ENCODE measurements at regions not wholly inside any gene's neighbourhood (a gene's known extent, or its start where the extent isn't known, plus 50 kb on each side); places are given as distances from the start of the nearest gene placed in this dataset.
"Not testable (repeated sequence)": the region's sequence is repeated elsewhere in the genome, so short reads cannot be mapped to it uniquely, and the experiment has no call there.

- FAIRE-seq (no peak), DNase-seq (ENCODE audit: low spot score) (no peak)
Measured at GRCh38 chr16:79909571-79909970, 309.0 kb upstream of the MAF start.

GRCh38 chr16:79903471-79903870 is 302.9 kb upstream of the MAF start:
- no peak for FAIRE-seq
- DNase-seq (ENCODE audit: low spot score): no peak

- no peak for FAIRE-seq
- no peak for DNase-seq (ENCODE audit: low spot score)
Measured at GRCh38 chr16:79902351-79902750, 301.8 kb upstream of the MAF start.

- FAIRE-seq: no peak
- no peak for DNase-seq (ENCODE audit: low spot score)
Measured at GRCh38 chr16:79901522-79901921, 301.0 kb upstream of the MAF start.

- no peak for DNase-seq (ENCODE audit: low spot score)
- FAIRE-seq: no peak
Measured at GRCh38 chr16:79899716-79900115, 299.2 kb upstream of the MAF start.

- DNase-seq (ENCODE audit: low spot score) (no peak), FAIRE-seq (no peak)
Measured at GRCh38 chr16:79899316-79899715, 298.8 kb upstream of the MAF start.

GRCh38 chr16:79898703-79899102 is 298.2 kb upstream of the MAF start:
- no peak for FAIRE-seq

GRCh38 chr16:79897453-79898146 is 297.1 kb upstream of the MAF start:
- DNase-seq (ENCODE audit: low spot score) (no peak), FAIRE-seq (no peak)

More at GRCh38 chr16:79898703-79899102, 298.2 kb upstream of the MAF start:
- DNase-seq (ENCODE audit: low spot score): no peak

GRCh38 chr16:79897104-79897452 is 296.5 kb upstream of the MAF start:
- DNase-seq (ENCODE audit: low spot score): no peak
- FAIRE-seq: no peak

- FAIRE-seq (no peak), DNase-seq (ENCODE audit: low spot score) (no peak)
Measured at GRCh38 chr16:79895917-79896203, 295.3 kb upstream of the MAF start.

- DNase-seq (ENCODE audit: low spot score): no peak
- no peak for FAIRE-seq
Measured at GRCh38 chr16:79895053-79895916, 294.7 kb upstream of the MAF start.

GRCh38 chr16:79893445-79893844 is 292.9 kb upstream of the MAF start:
- DNase-seq (ENCODE audit: low spot score): no peak
- no peak for FAIRE-seq

GRCh38 chr16:79892278-79892677 is 291.7 kb upstream of the MAF start:
- FAIRE-seq (peak; percentile 32), DNase-seq (ENCODE audit: low spot score) (no peak)

GRCh38 chr16:79891458-79891857 is 290.9 kb upstream of the MAF start:
- FAIRE-seq (no peak), DNase-seq (ENCODE audit: low spot score) (no peak)

- DNase-seq (ENCODE audit: low spot score) (peak; percentile 17), FAIRE-seq (no peak)
Measured at GRCh38 chr16:79887541-79888540, 287.3 kb upstream of the MAF start.

- DNase-seq (ENCODE audit: low spot score): no peak
- FAIRE-seq: no peak
Measured at GRCh38 chr16:79885320-79885719, 284.8 kb upstream of the MAF start.

- DNase-seq (ENCODE audit: low spot score) (no peak), FAIRE-seq (no peak)
Measured at GRCh38 chr16:79883494-79883893, 283.0 kb upstream of the MAF start.

- no peak for DNase-seq (ENCODE audit: low spot score)
- no peak for FAIRE-seq
Measured at GRCh38 chr16:79882340-79883005, 281.9 kb upstream of the MAF start.

- FAIRE-seq; DNase-seq (ENCODE audit: low spot score): not testable (repeated sequence)
Measured at GRCh38 chr16:79881107-79881506, 280.6 kb upstream of the MAF start.

- FAIRE-seq: no peak
- DNase-seq (ENCODE audit: low spot score): no peak
Measured at GRCh38 chr16:79876332-79876730, 275.8 kb upstream of the MAF start.

- no peak for FAIRE-seq
- no peak for DNase-seq (ENCODE audit: low spot score)
Measured at GRCh38 chr16:79874391-79874790, 273.9 kb upstream of the MAF start.
